Activated CD4-positive, alpha-beta memory T cell treated with anti-CD3 and anti-CD28 coated beads, Interleukin-2, amount 10 ng/mL, durations not matched to agents 7 days and 5 days (primary cell): ENCODE measurements at regions not wholly inside any gene's neighbourhood (a gene's known extent, or its start where the extent isn't known, plus 50 kb on each side); places are given as distances from the start of the nearest gene placed in this dataset.

Source experiments
- CTCF ChIA-PET: fragments of 350-600 bp; sonication (Branson Sonifier 250); formaldehyde crosslinking; loops from one replicate; lab custom pipeline; 2021; ENCODE audit warnings: antibody characterized with exemption, inconsistent platforms; lab: Charles Lee
- POLR2A ChIA-PET: fragments of 350-600 bp; sonication (Branson Sonifier 250); formaldehyde crosslinking; loops from one replicate; lab custom pipeline; 2021; ENCODE audit warnings: antibody characterized with exemption; lab: Charles Lee
- DNase-seq: peaks from one replicate; pipeline ENCODE4 v3.0.0-alpha.2; 2020
- H3K27ac Mint-ChIP-seq: one replicate; pipeline ENCODE4 v1.8.0; 2021; ENCODE audit warnings: mild to moderate bottlenecking, mixed read lengths
- H3K27me3 Mint-ChIP-seq: one replicate; pipeline ENCODE4 v1.8.0; 2021; ENCODE audit warnings: mixed read lengths
- H3K36me3 Mint-ChIP-seq: one replicate; pipeline ENCODE4 v1.8.0; 2021; ENCODE audit warnings: low read depth, mixed read lengths
- H3K4me1 Mint-ChIP-seq: one replicate; pipeline ENCODE4 v1.8.0; 2021; ENCODE audit warnings: mixed read lengths
- H3K4me3 Mint-ChIP-seq: one replicate; pipeline ENCODE4 v1.8.0; 2021; ENCODE audit warnings: mild to moderate bottlenecking, mixed read lengths
- H3K9me3 Mint-ChIP-seq: one replicate; pipeline ENCODE4 v1.8.0; 2021; ENCODE audit warnings: mixed read lengths

DNA sequence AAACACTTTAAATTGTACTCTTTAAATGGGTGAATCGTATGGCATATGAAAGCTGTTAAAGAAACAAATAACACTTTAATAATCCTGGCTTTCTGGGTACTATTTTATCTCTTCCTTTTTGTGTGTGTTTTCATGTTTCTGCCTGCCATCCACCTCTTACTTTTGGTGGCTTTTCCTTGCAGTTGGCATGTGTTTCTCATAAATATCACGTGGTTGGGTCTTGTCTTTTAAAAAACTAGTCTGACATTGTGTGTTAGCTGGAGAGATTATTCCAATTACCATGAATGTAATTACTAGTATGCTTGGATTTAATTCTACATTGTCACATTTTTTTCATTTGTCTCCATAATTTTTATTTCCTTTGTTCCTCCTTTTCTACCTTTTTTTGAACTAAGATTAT, 262.9 kb upstream of the B3GAT1 start:
- Mint-ChIP-seq H3K4me1 (no peaks in the 10 kb centered on the region), H3K27ac (no peak overlapping the region), H3K36me3 (no peaks in the 10 kb centered on the region), H3K27me3 (peaks cover 10% of the 10 kb centered on the region), H3K4me3 (no peak overlapping the region), H3K9me3 (no peaks in the 10 kb centered on the region)
- ChIA-PET POLR2A (no interaction called here), CTCF (interaction anchor here (0.6 kb wide), 1 partner anchor 323 kb away, joined by 3 read pairs; no protein-coding TSS in a partner anchor)
- DNase-seq, result no peak

DNA sequence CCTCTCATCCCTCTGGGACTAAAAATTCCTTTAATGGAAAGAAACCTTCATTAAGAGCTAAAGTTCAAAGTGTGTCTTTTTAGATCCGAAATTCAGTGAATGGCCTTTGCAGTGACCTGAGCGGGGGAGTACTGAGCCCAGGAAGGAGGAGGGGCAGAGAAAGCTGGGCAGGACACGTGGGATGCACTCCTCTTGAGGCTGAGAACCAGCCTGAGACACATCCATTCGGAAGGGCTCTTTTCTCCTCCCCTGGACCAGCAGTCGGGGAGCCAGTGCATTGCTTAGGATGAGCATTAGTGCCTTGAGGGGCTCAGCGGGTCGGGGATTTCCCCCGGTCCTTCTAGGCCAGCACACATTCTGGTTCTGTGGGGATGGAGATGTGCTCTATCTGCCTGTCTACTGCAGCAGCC, 258.9 kb upstream of the B3GAT1 start:
- POLR2A ChIA-PET, result no interaction called here
- Mint-ChIP-seq H3K4me3 (no peak overlapping the region), H3K9me3 (no peaks in the 10 kb centered on the region), H3K36me3 (no peaks in the 10 kb centered on the region), H3K27ac (no peak overlapping the region), H3K4me1 (no peaks in the 10 kb centered on the region), H3K27me3 (peaks cover 10% of the 10 kb centered on the region)
- no peak for DNase-seq
- CTCF ChIA-PET, result no interaction called here

DNA sequence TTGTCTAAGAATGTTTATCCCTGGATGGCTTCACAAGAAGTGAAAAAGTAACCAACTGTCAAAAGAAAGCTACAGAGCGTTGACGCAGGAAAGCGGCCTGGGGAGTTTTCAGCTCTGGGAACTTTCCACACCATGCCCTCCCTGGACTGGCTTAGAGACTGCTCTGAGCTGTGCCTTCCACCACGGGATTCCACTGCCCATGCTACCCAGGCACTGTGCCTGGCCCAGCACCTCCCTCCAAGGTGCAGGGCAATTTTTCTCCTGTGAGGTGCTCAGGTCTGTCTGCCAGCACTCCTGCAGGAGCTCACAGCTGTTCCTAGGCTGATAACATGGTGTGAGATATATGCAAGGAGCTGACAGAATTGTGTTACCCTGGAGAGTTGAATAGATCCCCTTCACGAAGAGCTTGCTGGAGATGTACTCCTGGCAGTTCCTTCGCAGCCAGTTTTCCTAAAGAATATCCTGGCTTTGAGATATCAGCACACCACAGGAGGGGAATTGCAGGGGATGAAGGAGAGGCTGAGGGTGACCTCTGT, 258.3 kb upstream of the B3GAT1 start:
- Mint-ChIP-seq H3K4me1 (no peaks in the 10 kb centered on the region), H3K36me3 (no peaks in the 10 kb centered on the region), H3K27me3 (peaks cover 10% of the 10 kb centered on the region), H3K9me3 (no peaks in the 10 kb centered on the region), H3K4me3 (no peak overlapping the region), H3K27ac (no peak overlapping the region)
- POLR2A ChIA-PET, result no interaction called here
- DNase-seq, result no peak
- CTCF ChIA-PET, result no interaction called here

DNA sequence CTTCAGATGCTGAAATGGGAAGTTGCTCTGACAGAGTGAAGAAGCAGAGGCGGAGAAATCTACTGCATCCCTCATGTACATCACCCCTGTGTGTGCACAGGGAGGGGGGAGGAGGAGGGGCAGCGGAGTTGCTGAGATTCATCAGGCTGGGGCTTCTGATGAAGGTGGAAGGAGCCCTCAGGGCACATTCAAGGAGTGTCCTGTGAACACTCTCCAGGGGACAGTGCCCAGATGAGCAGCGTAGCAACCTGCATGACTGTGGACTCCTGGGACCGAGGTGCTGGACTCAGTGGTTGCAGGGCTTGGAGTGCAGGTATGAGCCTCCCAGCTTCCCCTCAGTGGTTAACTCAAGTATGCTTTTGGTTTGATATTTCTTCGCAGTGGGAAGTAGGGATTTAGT, 257.8 kb upstream of the B3GAT1 start:
- CTCF ChIA-PET, result no interaction called here
- no peaks in the 10 kb centered on the region for H3K4me1 Mint-ChIP-seq
- POLR2A ChIA-PET, result no interaction called here
- H3K9me3 Mint-ChIP-seq, result no peaks in the 10 kb centered on the region
- H3K27me3 Mint-ChIP-seq, result peaks cover 10% of the 10 kb centered on the region
- H3K27ac Mint-ChIP-seq, result no peak overlapping the region
- no peaks in the 10 kb centered on the region for H3K36me3 Mint-ChIP-seq
- no peak overlapping the region for H3K4me3 Mint-ChIP-seq
- no peak for DNase-seq

DNA sequence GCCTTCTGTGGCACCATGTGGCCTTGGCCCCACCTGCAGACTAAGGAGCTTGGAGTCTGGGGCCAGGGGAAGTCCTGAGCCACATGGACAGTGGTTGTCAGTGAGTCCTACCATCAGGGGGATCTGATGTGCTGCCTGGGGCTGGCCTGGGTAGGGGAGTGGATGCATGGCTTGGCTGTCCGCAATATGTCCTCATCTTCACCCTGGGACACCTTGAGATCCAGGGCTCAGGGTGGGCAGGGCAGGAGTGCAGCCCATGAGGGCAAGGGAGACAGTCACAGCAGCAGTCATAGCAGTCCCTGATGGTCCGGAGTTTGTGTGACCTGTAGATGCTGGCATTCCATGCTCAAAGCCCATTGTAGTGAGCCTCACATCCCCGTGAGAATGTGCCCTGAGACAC, 256.8 kb upstream of the B3GAT1 start:
- no peak overlapping the region for H3K27ac Mint-ChIP-seq
- POLR2A ChIA-PET, result no interaction called here
- H3K4me1 Mint-ChIP-seq, result no peaks in the 10 kb centered on the region
- CTCF ChIA-PET, result no interaction called here
- DNase-seq, result no peak
- no peaks in the 10 kb centered on the region for H3K36me3 Mint-ChIP-seq
- no peak overlapping the region for H3K4me3 Mint-ChIP-seq
- H3K27me3 Mint-ChIP-seq, result peaks cover 10% of the 10 kb centered on the region
- H3K9me3 Mint-ChIP-seq, result no peaks in the 10 kb centered on the region

DNA sequence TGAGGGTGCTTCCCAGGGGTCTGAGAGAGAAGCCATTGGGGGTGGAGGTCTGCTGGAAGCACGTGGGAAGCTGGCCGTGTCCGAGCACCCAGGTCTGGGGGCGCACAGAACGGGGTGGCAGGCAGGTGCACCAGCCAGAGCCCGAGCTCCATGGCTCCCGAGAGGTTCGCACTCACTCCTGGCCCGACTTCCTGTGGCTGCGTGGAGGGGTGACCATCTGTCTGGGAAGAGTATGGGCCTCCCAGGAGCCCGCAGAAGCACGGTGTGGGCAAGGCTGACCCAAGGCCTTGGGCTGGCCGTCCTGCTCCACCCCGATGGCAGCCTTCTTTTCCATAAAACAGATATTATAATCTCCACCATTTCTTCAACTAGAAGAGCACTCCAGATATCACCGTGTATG, 256.0 kb upstream of the B3GAT1 start:
- ChIA-PET CTCF (no interaction called here), POLR2A (no interaction called here)
- H3K27me3 Mint-ChIP-seq, result peaks cover 10% of the 10 kb centered on the region
- H3K36me3 Mint-ChIP-seq, result no peaks in the 10 kb centered on the region
- H3K4me1 Mint-ChIP-seq, result no peaks in the 10 kb centered on the region
- no peak overlapping the region for H3K4me3 Mint-ChIP-seq
- H3K9me3 Mint-ChIP-seq, result no peaks in the 10 kb centered on the region
- H3K27ac Mint-ChIP-seq, result no peak overlapping the region
- no peak for DNase-seq

DNA sequence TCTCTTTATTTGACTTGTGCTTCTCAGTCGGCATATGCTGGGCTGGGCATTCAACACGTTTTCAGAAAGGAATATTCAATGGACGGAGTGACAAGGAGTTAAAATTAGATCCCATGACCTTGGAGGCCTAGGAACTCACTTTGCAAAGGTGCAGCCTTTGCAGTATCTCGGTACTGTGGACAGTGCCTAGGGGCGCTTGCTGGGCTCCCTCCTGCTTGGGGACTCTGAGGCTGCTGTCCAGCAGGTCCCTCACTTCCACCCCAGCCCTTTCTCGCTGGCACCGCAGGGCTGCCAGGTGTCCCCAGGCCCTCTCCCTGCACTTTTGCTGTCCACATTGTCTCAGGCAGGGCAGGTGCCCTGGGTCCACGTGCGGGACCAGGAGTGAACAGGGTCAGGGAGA, 255.5 kb upstream of the B3GAT1 start:
- no peaks in the 10 kb centered on the region for H3K36me3 Mint-ChIP-seq
- H3K4me3 Mint-ChIP-seq, result no peak overlapping the region
- no peaks in the 10 kb centered on the region for H3K9me3 Mint-ChIP-seq
- peaks cover 10% of the 10 kb centered on the region for H3K27me3 Mint-ChIP-seq
- POLR2A ChIA-PET, result no interaction called here
- no peak for DNase-seq
- H3K4me1 Mint-ChIP-seq, result no peaks in the 10 kb centered on the region
- CTCF ChIA-PET, result no interaction called here
- H3K27ac Mint-ChIP-seq, result no peak overlapping the region

DNA sequence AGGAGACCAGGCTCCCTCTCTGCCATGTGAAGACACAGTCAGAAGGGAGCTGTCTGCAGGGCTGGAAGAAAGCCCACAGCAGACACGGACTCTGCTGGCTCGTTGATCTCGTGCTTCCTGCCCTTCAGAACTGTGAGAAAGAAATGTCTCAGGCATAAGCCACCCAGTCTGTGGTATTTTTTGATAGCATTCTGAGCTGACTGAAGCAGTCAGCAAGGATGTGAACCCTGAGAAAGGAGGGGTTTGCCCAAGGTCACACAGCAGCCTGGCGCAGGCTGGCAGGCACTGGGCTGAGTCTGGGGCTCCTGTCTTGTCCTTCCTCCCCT, 255.1 kb upstream of the B3GAT1 start:
- peaks cover 10% of the 10 kb centered on the region for H3K27me3 Mint-ChIP-seq
- DNase-seq, result no peak
- H3K4me3 Mint-ChIP-seq, result no peak overlapping the region
- ChIA-PET POLR2A (no interaction called here), CTCF (no interaction called here)
- H3K4me1 Mint-ChIP-seq, result no peaks in the 10 kb centered on the region
- peaks cover 2% of the 10 kb centered on the region for H3K9me3 Mint-ChIP-seq
- H3K36me3 Mint-ChIP-seq, result no peaks in the 10 kb centered on the region
- H3K27ac Mint-ChIP-seq, result no peak overlapping the region

DNA sequence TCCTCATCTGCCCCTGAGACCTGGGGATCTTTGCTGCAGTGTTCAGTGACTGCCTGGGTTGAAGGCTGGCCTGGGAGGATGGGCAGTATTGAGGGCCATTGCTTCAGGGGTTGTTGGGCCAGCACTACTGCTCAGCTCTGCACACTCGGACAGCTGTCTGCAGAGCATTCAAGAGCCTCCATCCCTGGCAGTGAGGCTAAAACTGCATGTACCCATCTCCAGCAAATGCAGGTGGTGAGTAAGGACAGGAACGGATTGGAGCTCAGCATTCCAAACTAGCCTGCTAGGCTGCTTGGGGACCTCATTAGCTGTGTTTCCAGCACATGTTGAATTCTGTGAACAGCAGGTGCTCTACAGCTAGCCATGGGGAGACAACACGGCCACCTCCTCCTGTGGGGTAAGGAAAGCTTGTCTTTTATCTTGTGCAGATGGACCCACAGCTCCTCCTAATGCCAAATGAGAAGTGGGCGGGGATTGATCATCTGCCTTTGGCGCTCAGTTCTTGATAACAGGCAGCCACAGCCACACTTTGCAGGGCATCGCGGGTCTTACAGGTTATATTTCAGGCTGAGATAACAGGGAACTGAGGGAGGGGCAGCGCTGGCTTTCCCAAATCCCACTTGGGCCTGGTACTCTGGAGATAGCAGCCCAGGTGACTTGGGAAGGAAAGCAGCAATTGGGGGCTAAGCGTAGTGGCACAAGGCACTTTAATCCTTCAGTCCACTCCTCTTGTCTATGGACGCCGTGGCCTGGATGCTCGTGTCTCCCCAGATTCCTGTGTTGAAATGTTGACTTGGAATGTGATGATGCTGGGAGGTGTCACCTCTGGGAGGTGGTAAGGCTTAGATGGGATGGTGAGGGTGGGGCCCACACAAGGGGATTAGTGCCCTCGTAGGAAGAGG, 254.5 kb upstream of the B3GAT1 start:
- Mint-ChIP-seq H3K27me3 (peaks cover 5% of the 10 kb centered on the region), H3K27ac (no peak overlapping the region), H3K36me3 (no peaks in the 10 kb centered on the region), H3K4me3 (no peak overlapping the region), H3K4me1 (no peaks in the 10 kb centered on the region), H3K9me3 (peaks cover 6% of the 10 kb centered on the region)
- no peak for DNase-seq
- ChIA-PET CTCF (no interaction called here), POLR2A (no interaction called here)

DNA sequence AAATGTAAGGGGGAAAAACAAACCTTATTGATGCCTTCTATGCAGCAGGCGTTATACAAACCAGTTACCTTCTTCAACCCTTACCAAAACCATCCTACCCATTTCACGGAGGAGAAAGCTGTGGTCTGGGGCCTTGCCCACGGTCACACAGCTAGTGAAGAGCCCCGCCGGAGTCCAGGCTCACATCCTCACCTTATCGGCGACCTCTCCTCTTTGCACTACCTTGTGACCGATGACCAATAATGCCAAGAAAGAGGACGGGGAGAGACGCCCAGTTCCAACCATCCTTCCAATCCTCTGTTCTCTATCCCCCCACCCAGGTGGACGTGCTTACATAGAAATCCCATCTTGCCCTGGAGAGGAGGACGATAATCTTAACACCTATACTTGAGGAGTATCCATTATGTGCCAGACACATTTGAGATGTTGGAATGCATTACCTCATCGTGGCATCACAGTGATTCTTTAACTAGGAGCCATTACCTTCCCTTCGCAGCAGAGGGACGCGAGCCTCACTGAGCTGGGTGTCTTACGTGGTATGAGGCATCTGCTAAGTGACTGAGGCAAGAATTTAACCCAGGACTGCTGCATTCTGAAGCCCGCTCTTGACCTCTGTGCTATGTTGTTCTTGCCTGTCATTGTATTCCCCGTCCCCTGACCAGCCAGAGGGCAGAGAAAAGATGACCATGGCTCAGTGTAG, 253.7 kb upstream of the B3GAT1 start:
- Mint-ChIP-seq H3K27me3 (peaks cover under 1% of the 10 kb centered on the region), H3K36me3 (no peaks in the 10 kb centered on the region), H3K4me1 (no peaks in the 10 kb centered on the region), H3K27ac (no peak overlapping the region), H3K9me3 (peaks cover 6% of the 10 kb centered on the region), H3K4me3 (no peak overlapping the region)
- DNase-seq, result no peak
- POLR2A ChIA-PET, result no interaction called here
- CTCF ChIA-PET, result no interaction called here

DNA sequence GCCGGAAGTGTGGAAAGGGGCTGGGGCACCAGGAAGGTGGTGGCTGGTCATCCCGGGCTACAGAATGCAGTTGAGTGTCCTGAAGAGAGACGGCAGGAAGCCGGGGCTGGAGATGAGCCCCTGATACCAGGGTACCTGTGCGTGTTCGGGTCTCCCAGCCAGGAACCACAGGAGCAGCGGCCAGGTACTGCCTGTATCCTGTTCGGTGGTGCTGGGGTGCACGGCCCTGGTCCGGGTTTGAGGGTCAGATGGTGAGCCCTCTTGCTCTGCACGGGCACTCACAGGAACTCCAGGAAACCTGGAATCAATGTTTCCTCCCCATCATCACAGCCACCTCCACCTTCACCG, 253.1 kb upstream of the B3GAT1 start:
- POLR2A ChIA-PET, result no interaction called here
- Mint-ChIP-seq H3K27me3 (no peaks in the 10 kb centered on the region), H3K4me1 (no peaks in the 10 kb centered on the region), H3K27ac (no peak overlapping the region), H3K9me3 (peaks cover 6% of the 10 kb centered on the region), H3K36me3 (no peaks in the 10 kb centered on the region), H3K4me3 (no peak overlapping the region)
- CTCF ChIA-PET, result no interaction called here
- DNase-seq, result no peak

DNA sequence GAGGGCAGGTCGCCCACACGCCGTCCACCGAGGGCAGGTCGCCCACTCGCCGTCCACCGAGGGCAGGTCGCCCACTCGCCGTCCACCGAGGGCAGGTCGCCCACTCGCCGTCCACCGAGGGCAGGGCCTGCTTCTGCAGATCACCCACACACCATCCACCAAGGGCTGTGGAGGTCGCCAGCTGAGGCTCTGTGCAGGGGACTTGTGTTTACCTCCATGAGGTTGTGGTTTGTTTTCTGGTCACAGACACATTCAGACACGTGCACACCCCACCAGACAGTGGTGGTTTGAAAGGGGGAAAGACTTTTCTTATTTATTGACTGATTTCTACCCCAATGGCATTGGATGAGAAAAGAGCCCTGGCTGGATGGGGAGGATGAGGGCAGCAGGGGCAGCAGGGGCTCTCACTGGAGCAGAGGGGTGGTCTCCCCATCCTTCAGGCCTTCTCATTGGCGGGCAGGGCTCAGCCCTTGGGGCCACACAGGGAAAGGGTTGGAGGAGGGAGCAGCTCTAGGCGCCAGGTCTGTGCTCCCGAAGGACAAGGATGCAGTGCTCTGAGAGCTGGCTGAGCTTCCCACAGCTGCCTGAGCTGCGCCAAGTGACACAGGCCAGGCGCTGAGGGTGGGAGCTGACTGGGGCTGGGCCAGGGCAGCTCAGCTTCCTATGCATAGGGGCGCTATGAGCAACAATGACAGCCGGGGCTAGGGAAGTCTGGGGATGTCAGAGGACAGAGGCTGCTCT, 252.6 kb upstream of the B3GAT1 start:
- no peak overlapping the region for H3K27ac Mint-ChIP-seq
- no peak overlapping the region for H3K4me3 Mint-ChIP-seq
- H3K27me3 Mint-ChIP-seq, result no peaks in the 10 kb centered on the region
- peaks cover 9% of the 10 kb centered on the region for H3K9me3 Mint-ChIP-seq
- ChIA-PET POLR2A (no interaction called here), CTCF (no interaction called here)
- no peaks in the 10 kb centered on the region for H3K4me1 Mint-ChIP-seq
- H3K36me3 Mint-ChIP-seq, result no peaks in the 10 kb centered on the region
- DNase-seq, result no peak

DNA sequence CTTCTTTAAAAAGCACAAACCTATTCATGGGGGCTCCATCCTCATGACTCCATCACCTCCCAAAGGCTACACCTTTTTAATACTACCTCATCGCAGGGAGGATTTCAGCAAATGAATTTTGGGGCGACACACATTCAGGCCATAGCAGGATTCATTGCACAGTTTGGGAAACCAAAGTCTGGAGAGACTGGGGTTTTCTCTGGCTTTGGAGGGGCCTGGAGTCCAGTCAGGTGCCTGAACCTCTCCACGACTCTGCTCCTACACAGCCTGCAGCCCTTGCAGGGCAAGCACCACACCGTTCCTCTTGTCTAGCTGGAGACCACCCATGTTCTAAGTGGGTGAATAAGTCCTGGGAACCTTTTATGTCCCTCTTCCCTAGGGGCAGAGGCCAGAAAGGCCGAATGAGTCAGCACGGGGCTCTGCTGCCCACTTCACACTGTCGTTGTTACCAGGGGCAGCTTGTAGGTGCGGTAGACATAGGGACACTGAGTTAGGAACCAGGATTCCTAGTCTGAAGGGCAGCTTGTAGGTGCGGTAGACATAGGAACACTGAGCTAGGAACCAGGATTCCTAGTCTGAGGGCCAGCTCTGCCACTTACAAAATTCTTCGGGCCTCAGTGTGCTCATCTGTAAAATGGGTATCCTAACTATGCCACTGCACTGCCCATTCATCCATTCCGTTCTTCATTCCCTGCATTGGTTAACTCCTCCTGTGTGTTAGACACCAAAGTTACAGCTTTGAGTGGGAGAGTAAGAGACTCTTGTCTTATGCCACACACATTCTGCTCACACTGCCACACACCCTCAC, 251.7 kb upstream of the B3GAT1 start:
- no peak overlapping the region for H3K4me3 Mint-ChIP-seq
- H3K27me3 Mint-ChIP-seq, result no peaks in the 10 kb centered on the region
- ChIA-PET POLR2A (no interaction called here), CTCF (no interaction called here)
- no peaks in the 10 kb centered on the region for H3K36me3 Mint-ChIP-seq
- DNase-seq, result no peak
- H3K9me3 Mint-ChIP-seq, result peaks cover 9% of the 10 kb centered on the region
- H3K27ac Mint-ChIP-seq, result no peak overlapping the region
- no peaks in the 10 kb centered on the region for H3K4me1 Mint-ChIP-seq
